GM19351 (cell line): ENCODE measurements at regions not wholly inside any gene's neighbourhood (a gene's known extent, or its start where the extent isn't known, plus 50 kb on each side); places are given as distances from the start of the nearest gene placed in this dataset.

Source experiments
- ATAC-seq: cut with Tn5 transposase; IDR thresholded peaks from one replicate; pipeline ENCODE4 v1.9.1; 2021; ENCODE audit warnings: mild to moderate bottlenecking, moderate library complexity; ENCODE audit not compliant: unreplicated experiment

GRCh38 chr10:8227246-8227645 lies 172.8 kb downstream of the GATA3 start:
- ATAC-seq, result no peak

DNA sequence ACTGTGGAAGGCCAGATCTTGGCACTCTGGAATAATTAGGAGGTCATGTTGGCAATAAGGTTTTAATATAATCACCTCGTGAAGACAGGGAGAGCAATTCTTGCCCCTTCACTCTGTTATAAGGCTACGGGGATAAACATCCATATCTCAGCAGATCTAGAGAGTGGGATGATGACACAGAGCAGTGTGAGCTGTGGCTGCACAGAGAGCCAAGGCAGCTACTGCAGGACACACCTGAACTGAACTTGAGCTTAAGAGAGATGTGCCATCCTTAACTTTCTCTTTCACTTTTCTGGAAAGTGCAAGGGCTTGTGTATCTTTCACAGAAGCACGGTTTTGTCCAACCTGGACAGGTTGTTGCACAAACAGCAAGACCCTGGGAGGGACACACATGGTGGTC lies 174.7 kb downstream of the GATA3 start:
- ATAC-seq, result no peak

DNA sequence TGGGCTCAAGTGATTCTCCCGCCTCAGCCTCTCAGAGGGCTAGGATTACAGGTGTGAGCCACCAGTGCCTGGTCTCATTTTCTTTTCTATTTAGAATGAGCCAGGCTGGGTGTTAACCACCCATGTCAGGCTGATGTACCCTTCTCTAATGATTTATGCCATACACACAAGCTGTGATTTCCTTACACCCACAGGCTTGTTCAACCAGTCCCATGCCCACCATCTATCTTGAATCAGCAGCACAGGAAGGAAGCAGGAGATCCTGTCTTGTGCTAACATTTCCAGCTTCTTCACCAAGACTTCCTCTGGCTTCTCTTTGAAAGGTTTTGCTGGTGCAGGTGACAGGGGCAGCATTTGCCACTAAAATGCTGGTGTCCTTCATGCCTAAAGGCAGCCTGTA lies 176.4 kb downstream of the GATA3 start:
- ATAC-seq, result no peak

GRCh38 chr10:8233049-8233448 lies 178.6 kb downstream of the GATA3 start:
- no peak for ATAC-seq

DNA sequence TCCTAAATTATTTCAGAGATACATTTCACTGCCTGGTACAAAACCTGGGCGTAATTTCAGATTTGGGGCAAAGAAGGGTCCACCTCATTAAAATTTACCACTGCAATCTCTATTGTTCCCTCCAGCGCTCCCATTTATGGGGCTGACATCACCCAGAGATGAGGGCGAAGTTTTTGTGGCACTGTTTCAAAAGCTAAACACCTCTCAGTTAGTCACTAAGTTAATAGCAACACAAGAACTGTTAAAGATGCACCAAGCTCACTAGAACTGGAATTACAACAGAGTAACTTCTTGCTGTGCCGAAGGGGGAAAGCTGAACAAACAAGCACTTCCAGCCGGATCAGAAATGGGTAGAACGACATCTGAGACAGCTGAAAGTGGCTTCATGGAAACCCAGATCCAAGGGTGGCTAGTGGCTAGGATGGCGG lies 179.4 kb downstream of the GATA3 start:
- no peak for ATAC-seq

- ATAC-seq, result no peak
These were observed 181.0 kb downstream of the GATA3 start for GRCh38 chr10:8235253-8236027.

GRCh38 chr10:8238986-8239385 lies 184.5 kb downstream of the GATA3 start:
- no peak for ATAC-seq

- no peak for ATAC-seq
These were observed 186.4 kb downstream of the GATA3 start for GRCh38 chr10:8240861-8241260.

GRCh38 chr10:8242295-8242872 lies 187.9 kb downstream of the GATA3 start:
- no peak for ATAC-seq

DNA sequence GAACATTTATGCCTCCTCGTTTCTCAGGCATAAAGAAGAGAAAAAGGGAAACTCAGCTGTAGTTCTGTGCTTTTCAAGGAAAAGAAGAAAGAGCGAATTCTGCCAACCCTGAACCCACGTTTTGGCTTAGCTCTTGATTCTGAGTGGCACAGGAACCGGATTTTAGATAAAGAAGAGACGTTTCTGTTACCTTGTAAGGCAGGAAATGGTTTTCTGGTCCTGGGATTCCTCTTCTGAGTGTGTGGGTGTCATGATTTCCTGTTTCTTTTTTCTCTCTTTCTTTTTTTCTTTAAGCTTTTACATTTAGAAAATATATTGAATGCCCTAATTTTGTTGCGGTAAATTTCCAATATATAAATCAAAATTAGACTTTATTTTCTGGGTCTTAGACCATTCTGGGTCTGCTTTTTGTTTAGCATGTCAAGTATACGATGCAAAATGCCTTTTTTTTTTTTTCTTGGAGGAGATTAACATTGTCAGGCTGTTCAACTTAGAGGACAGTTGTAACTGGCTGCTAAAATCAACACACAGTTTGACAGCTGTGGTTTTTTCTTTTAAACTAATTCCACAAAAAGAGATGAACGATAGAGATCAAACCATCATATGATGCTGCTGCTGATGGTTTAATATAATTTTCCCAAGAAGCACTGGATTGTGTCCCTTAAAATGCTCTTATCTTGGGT lies 190.8 kb downstream of the GATA3 start:
- no peak for ATAC-seq

DNA sequence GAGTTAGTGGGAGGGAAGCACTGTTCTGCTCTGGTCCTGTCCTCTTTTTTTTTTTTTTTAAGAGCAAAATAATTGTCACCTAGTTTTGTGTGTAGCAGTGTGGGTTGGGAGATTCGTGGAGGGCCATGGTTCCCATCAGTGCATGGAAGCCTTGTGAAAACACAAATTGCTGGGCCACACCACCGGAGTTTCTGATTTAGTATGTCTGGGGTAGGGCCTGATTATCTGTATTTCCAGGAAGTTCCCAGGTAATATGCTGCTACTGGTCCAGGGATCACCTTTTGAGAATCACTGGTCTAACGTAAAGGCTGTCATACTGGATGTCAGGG lies 191.3 kb downstream of the GATA3 start:
- ATAC-seq, result no peak

GRCh38 chr10:8246548-8246947 lies 192.1 kb downstream of the GATA3 start:
- no peak for ATAC-seq

GRCh38 chr10:8247191-8247590 lies 192.7 kb downstream of the GATA3 start:
- ATAC-seq, result peak; percentile 41

GRCh38 chr10:8248868-8249267 lies 194.4 kb downstream of the GATA3 start:
- ATAC-seq, result no peak

- ATAC-seq, result no peak
These were observed 199.9 kb downstream of the GATA3 start for GRCh38 chr10:8254350-8254749.

GRCh38 chr10:8255301-8255700 lies 200.8 kb downstream of the GATA3 start:
- no peak for ATAC-seq

DNA sequence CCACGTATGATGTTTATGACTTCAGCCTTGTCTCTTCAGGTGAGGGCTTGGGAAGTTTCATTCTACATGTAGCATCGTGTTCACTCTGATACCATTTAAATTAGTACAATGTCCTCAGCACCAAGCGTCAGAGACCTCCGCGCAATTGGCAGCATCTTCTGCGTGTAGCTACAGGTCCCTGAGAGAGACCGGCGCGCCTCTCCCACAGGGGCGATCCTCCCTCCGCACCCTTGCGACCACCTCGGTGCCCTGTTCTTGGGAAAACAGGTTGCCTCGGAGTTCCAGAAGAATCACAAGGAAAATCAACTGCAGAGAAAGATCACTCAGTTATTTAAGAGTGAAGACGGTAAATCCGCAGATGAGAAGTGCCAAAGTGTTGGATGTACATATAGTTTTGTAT lies 206.2 kb downstream of the GATA3 start:
- no peak for ATAC-seq

DNA sequence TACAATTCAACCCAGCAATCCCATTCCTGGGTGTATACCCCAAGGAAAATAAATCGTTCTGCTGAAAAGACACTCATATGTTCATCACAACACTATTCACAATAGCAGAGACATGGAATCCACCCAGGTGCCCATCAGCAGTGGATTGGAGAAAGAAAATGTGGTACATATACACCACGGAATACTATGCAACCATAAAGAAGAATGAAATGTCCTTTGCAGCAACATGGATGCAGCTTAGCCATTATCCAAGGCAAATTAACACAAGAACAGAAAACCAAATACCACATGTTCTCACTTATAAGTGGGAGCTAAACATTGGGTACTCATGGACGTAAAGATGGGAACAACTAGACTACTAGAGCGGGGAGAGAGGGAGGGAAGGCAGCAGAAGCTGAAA lies 207.8 kb downstream of the GATA3 start:
- ATAC-seq, result no peak

DNA sequence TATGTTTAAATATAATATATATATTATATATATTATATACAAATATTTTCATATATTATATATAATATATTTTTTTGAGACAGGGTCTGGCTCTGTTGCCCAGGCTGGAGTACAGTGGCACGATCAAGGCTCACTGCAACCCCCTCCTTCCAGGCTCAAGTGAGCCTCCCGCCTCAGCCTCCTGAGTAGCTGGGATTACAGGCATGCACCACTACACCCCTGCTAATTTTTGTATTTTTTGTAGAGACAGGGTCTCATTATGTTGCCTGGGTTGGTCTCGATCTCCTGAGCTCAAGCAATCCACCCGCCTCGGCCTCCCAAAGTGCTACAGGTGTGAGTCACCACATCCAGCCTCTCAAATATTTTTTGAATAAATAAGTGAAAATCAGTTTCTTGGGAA lies 215.5 kb downstream of the GATA3 start:
- no peak for ATAC-seq

- ATAC-seq, result no peak
These were observed 218.4 kb downstream of the GATA3 start for GRCh38 chr10:8272794-8273425.

DNA sequence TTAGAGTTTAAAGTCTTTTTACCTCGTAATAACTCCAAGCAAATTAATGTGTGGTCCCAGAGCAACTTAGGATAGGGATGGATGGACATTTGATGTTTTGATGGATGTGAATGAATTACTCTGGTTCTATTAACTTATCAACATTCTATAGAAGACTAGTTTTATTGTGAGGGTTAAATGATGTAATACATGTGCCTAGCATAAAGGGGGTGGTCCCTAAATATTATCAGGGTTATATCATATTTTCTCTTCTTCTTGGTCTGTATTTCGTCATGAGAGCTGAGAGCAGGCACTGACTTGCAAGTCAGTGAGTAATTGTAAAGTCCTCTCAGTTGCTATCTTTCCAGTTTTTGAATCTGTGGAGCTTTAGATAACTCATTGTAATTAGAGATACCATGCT lies 219.3 kb downstream of the GATA3 start:
- no peak for ATAC-seq

GRCh38 chr10:8275911-8276310 lies 221.4 kb downstream of the GATA3 start:
- no peak for ATAC-seq
